ENCODE measurements at regions not wholly inside any gene's neighbourhood (a gene's known extent, or its start where the extent isn't known, plus 50 kb on each side); places are given as distances from the start of the nearest gene placed in this dataset.
"Not testable (repeated sequence)": the region's sequence is repeated elsewhere in the genome, so short reads cannot be mapped to it uniquely, and the experiment has no call there.

DNA sequence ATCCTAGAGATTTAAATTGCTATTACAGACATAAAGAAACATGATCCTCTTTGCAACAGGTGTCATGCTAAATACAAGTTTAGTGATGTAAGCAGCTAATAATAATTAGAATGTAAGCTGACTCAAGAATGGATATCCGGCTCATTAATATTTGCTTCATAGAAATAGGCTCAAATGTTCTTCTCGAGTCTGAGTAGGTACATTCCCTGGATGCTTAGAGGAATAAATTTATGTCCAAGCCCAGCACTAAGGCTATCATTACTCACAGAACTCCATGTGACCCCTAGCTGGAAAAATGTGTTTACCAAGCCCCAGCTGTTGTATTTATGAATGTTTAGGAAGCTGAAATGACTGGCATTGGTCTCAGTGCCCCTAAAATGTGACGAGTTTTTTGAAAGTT, 87.6 kb upstream of the TSPAN7 start:
- DNase-seq, result no peak

DNA sequence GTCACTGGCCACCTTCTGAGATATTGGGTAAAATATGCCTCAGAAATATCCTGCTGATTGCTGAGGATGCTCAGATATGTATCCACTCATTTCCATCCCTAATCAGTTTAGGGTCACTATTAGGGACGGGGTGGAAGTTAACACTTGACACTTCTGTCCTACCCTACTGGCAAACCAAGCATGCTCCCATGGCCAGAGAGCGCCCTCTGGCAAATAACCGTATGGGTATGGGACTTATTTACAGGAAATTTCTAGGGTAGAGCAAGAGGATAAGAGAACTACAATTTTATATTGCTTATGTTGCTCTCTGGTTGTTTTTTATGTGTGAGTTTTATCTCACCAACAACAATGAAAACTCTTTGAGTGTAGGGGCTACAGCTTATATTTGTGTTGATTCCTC, 86.8 kb upstream of the TSPAN7 start:
- no peak for DNase-seq

DNA sequence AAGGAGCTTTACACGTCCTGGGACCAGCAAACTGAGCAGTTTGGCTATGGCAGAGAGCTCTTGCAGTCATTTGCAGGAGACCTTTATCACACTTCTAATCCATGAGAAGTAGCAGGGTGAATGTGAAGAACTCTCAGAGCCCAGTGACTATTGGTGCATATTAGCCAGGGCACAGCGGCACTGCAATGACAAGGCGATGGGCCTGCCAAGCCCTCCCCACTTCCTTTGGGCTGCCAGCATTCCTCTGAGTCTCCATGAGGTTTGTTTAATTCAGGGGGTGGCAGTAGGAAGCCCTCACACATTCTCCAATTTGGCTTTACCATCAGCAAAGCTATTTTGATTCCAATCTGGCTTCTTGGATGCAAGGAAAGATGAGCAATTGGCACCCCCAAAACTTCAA, 79.2 kb upstream of the TSPAN7 start:
- DNase-seq, result no peak

DNA sequence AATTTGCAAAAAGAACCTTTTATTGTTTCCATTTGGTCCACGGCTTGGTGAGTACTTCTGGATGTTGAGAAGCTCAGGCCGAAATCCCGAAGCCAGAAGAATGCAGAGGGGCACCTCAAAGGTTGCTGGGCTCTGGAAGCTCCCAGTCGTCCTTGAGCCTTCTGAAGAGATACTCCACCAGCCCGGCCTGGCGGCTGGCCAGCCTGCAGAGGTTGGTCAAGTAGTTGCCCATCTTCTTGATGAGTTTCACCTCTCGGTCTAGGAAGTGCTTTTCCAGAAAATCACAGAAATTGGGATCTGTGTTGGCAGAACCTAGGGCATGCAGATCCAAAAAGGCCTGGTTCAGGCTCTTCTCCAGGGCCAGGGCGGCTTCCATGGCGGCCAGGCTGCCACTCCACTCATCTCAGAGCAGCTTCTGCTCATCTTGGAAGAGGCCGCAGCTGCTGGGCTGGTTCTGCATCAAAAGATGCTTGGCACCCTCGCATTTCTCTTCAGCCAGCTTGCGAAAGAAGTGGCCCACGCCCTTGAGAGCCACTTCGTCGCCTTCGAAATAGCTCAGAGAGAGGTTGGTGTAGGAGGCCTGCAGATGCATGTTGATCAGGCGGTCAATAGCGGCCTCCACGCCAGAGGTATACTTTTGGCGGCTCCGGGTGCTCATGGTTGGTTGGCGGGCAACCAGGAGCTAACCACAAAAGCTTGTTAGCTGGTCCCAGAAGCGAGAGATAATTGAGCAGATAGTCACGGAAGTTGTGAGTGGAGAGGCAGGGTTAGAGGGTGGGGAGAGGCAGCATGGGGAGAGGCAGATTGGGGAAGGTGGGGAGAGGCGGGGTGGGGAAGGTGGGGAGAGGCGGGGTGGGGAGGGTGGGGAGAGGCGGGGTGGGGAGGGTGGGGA, 76.5 kb upstream of the TSPAN7 start:
- no peak for DNase-seq

DNA sequence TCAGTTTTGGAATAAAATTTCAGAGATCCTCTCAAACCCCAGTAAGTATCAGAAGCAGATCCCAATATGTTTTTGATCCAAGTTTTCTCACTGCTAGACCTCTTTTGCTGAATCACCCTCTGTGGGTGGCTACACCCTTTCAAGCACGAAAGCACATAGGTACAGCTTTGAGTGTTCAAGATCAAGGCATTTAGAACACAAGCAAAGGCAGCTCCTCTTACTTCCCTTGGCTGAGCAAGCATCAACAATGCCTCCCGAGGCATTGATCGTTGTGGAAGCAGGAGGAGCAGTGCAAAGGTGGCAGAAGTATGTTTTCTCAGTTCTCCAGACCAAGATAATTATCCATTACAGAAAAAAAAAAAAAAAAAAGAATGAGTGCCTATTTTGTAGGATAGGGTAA, 72.0 kb upstream of the TSPAN7 start:
- no peak for DNase-seq

DNA sequence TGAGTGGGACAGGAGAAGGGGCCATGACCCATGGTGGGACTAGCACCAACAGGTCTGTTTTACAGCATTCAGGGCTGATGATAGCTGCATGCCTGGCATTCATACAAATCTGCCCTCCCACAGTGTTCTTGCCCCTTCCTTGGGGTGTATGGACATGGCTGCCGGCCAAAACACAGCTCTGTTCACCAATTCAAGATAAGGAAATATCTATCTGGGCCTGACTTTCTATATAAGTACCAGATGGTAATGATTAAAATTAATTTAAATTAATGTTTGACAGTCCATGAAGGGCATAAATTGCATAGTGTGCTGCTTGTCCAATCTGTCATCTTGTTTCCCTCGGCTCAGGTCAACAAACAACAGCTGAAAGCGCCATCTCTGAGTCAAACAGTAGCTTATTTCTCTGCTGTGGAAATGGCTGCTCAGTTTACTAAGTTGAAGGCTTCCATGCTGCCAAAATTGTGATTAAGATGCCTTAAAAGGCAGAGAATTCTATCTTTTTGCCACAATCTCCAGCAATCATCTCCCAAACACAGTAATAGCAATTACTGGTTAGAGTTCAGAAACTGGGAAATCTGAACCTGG, 67.0 kb upstream of the TSPAN7 start:
- peak; percentile 61 for DNase-seq

DNA sequence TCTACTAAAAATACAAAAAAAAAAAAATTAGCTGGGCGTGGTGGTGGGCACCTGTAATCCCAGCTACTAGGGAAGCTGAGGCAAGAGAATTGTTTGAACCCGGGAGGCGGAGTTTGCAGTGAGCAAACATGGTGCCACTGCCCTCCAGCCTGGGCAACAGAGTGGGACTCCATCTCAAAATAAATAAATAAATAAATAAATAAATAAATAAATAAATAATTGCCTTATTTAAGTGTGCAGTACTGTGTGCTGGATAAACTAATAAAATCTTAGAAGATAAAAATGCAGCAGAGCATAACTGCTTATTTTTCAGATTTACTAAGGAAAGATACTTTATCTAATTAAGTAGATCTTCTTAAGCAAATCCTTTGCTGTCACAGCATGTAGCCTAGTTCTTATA, 61.7 kb upstream of the TSPAN7 start:
- not testable (repeated sequence) for DNase-seq

DNA sequence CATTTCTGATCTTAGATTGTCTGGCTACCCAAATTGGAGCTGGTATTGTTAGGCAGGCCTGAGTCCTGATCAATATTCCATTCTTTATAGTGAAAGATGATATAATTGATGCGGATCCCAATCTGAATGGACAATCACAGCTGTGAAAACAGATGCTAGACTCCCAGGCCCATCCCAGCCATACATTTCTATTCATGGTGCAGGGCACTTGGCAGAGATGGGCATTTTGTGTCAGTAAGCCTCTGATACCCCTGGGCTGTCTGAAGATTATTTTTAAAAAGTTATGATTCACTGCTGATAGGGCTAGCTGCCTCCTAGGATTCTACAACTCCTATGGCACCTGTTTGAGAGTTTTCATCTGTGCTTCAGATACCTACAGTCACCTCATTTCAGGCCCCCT, 61.2 kb upstream of the TSPAN7 start:
- DNase-seq, result no peak

DNA sequence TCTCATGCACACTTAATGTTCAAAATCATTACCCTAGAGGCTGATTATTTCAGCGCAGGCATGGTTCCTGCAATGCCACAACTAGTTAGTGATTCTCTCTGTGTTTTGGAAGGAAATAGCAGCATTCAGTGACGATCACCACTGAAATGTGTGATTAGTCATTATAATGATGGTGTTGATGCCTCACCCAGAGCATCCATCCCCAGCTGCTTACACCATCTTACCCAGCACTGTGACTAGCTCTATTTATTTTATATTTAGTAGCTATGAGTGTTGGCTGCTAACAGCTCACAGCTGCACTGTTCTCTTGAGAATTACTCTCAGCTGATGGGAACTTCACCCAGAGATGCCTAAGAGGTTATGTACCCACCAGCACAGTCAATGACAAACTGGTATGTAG, 60.5 kb upstream of the TSPAN7 start:
- DNase-seq, result no peak

DNA sequence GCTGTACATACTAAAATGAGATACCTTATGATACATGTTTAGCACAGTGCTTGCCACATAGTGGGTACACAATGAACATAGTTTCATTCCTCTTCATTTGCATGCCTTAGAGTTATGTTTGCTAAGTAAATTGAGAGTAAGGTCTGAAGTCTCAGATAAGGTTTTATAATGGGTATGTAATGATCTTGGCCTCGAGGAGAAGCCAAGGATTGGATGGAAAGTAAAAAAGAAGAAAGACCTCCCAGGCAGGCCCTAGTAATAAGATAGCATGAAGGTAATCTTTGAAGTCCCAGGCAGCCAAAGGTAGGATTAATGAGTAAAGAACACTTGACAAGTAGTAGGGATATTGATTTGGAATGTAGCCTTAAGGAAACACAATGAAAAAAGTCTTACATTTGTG, 55.8 kb upstream of the TSPAN7 start:
- no peak for DNase-seq
